Astrocyte (in vitro differentiated cells and primary cell): ENCODE measurements at regions not wholly inside any gene's neighbourhood (a gene's known extent, or its start where the extent isn't known, plus 50 kb on each side); places are given as distances from the start of the nearest gene placed in this dataset.

Experiments
- CTCF ChIP-seq: IDR thresholded peaks from 2 replicates; pipeline ENCODE4 v1.5.1; 2011; ENCODE audit warnings: low read depth, mild to moderate bottlenecking, inconsistent platforms, low read length, moderate library complexity; ENCODE audit not compliant: insufficient read depth
- EZH2 ChIP-seq: IDR thresholded peaks from 2 replicates; pipeline ENCODE4 v1.6.1; 2012; ENCODE audit warnings: mild to moderate bottlenecking, low read length, inconsistent platforms; ENCODE audit not compliant: insufficient read depth

- TF ChIP-seq CTCF (no peak), EZH2 (no peak)
Measured at GRCh38 chr9:81202292-81202691, 487.1 kb downstream of the TLE1 start.
